ENCODE measurements at regions not wholly inside any gene's neighbourhood (a gene's known extent, or its start where the extent isn't known, plus 50 kb on each side); places are given as distances from the start of the nearest gene placed in this dataset.

DNA sequence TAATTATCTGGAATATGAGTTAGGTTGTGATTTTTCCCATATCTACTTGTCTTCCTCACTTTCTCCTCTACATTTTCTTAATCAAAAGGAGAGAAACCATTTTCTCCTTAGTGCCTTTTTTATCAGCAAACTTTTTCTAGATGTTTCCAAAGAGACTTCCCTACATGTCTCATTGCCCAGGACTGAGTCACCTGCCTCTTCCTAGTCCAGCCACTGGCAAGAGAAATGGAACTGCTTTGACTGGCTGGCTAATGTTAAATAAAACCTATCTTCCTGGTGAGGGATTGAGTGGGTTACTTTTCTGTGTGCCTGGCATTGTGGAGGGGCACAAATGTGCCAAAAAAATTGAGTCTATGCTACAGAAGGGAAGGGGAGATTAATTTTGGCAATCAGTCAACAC is 52.1 kb upstream of the CD5L start:
- peaks cover 7% of the 10 kb centered on the region; the same call in 1 of the 3 replicates for H3K36me3 Mint-ChIP-seq (ENCODE audit: low read depth)
- ATAC-seq (no peak), DNase-seq (ENCODE audit: low spot score) (no peak)
- Histone ChIP-seq H3K27me3 (ENCODE audit: insufficient read depth) (no peaks in the 10 kb centered on the region), H2AFZ (no peak overlapping the region), H3K27ac (ENCODE audit: low read depth) (no peak overlapping the region), H4K20me1 (replicated peaks; ENCODE audit: insufficient read depth) (no peaks in the 10 kb centered on the region), H3K9me2 (ENCODE audit: insufficient read depth) (no peaks in the 10 kb centered on the region; the same call in 1 of the 2 replicates), H3F3A (replicated peaks; ENCODE audit: low read depth) (no peaks in the 10 kb centered on the region), H3K36me3 (ENCODE audit: insufficient read depth) (no peaks in the 10 kb centered on the region), H3K4me1 (ENCODE audit: insufficient read depth) (no peaks in the 10 kb centered on the region), H3K4me3 (no peak overlapping the region), H3K79me2 (replicated peaks; ENCODE audit: insufficient read depth) (no peaks in the 10 kb centered on the region), H3K4me2 (no peak overlapping the region)
- no peaks in the 10 kb centered on the region for H3K4me1 Mint-ChIP-seq
- peaks cover 21% of the 10 kb centered on the region for H3K9me3 Mint-ChIP-seq
- H3K4me3 Mint-ChIP-seq, result no peak overlapping the region
- no peak overlapping the region for H3K27ac Mint-ChIP-seq
- H3K27me3 Mint-ChIP-seq (ENCODE audit: insufficient read depth, low read depth, poor library complexity), result no peaks in the 10 kb centered on the region
- TF ChIP-seq, protein P1, sequence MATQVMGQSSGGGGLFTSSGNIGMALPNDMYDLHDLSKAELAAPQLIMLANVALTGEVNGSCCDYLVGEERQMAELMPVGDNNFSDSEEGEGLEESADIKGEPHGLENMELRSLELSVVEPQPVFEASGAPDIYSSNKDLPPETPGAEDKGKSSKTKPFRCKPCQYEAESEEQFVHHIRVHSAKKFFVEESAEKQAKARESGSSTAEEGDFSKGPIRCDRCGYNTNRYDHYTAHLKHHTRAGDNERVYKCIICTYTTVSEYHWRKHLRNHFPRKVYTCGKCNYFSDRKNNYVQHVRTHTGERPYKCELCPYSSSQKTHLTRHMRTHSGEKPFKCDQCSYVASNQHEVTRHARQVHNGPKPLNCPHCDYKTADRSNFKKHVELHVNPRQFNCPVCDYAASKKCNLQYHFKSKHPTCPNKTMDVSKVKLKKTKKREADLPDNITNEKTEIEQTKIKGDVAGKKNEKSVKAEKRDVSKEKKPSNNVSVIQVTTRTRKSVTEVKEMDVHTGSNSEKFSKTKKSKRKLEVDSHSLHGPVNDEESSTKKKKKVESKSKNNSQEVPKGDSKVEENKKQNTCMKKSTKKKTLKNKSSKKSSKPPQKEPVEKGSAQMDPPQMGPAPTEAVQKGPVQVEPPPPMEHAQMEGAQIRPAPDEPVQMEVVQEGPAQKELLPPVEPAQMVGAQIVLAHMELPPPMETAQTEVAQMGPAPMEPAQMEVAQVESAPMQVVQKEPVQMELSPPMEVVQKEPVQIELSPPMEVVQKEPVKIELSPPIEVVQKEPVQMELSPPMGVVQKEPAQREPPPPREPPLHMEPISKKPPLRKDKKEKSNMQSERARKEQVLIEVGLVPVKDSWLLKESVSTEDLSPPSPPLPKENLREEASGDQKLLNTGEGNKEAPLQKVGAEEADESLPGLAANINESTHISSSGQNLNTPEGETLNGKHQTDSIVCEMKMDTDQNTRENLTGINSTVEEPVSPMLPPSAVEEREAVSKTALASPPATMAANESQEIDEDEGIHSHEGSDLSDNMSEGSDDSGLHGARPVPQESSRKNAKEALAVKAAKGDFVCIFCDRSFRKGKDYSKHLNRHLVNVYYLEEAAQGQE (IDR thresholded peaks at IDR 0.05; ENCODE audit: unreplicated experiment), result no peak
- TF ChIP-seq POLR2AphosphoS5 (IDR thresholded peaks at IDR 0.05; ENCODE audit: low read depth), result no peak

DNA sequence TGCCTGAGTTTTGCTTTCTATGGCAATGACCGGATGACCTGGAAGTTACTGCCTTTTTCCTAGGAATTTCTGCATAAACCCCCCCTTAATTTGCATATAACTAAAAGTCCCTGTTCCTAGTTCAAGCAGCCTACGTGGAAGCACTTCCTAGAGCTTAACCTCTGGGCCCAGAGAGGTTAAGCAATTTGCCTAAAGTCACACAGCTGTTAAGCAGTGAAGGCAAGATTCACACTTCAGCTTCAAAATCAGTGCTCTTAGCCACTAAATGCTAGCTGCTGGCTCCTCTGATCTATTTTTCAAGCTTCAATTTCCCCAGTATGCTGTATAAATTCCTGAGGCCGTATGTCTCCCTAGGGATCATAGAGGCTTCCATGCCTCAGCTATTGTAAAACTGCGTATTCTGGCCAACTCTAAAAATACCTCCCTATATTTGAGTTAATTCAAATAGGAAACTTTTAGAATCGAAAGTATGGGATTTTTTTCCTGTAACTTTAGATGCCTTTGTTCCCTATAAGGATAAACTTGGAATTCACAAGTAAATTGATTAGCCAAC is 53.1 kb upstream of the CD5L start:
- Histone ChIP-seq H3K36me3 (ENCODE audit: insufficient read depth) (no peaks in the 10 kb centered on the region), H3F3A (replicated peaks; ENCODE audit: low read depth) (no peaks in the 10 kb centered on the region), H3K4me2 (no peak overlapping the region), H3K4me1 (ENCODE audit: insufficient read depth) (no peaks in the 10 kb centered on the region), H3K27ac (ENCODE audit: low read depth) (no peak overlapping the region), H3K27me3 (ENCODE audit: insufficient read depth) (no peaks in the 10 kb centered on the region), H3K79me2 (replicated peaks; ENCODE audit: insufficient read depth) (no peaks in the 10 kb centered on the region), H4K20me1 (replicated peaks; ENCODE audit: insufficient read depth) (no peaks in the 10 kb centered on the region), H3K9me2 (ENCODE audit: insufficient read depth) (no peaks in the 10 kb centered on the region; the same call in 1 of the 2 replicates), H3K4me3 (no peak overlapping the region), H2AFZ (no peak overlapping the region)
- DNase-seq (ENCODE audit: low spot score), result no peak
- H3K9me3 Mint-ChIP-seq, result peaks cover 24% of the 10 kb centered on the region
- ATAC-seq, result no peak
- no peaks in the 10 kb centered on the region for H3K27me3 Mint-ChIP-seq (ENCODE audit: insufficient read depth, low read depth, poor library complexity)
- no peak overlapping the region for H3K27ac Mint-ChIP-seq
- no peak overlapping the region for H3K4me3 Mint-ChIP-seq
- H3K4me1 Mint-ChIP-seq, result no peaks in the 10 kb centered on the region
- H3K36me3 Mint-ChIP-seq (ENCODE audit: low read depth), result peaks cover 12% of the 10 kb centered on the region; the same call in 1 of the 3 replicates
- TF ChIP-seq JUNB (IDR thresholded peaks at IDR 0.05; ENCODE audit: unreplicated experiment) (no peak), ZNF331 (CRISPR knock-in tag; IDR thresholded peaks at IDR 0.05; ENCODE audit: low read depth) (no peak), ZNF114 (CRISPR knock-in tag; IDR thresholded peaks at IDR 0.05) (no peak), EZH2 (IDR thresholded peaks at IDR 0.05; ENCODE audit: low read depth, unreplicated experiment) (no peak), STAT1 (IDR thresholded peaks at IDR 0.05; ENCODE audit: unreplicated experiment) (no peak), EZH2phosphoT487 (IDR thresholded peaks at IDR 0.05; ENCODE audit: unreplicated experiment) (no peak), NANOG (IDR thresholded peaks at IDR 0.05; ENCODE audit: borderline replicate concordance) (no peak), POLR2AphosphoS5 (IDR thresholded peaks at IDR 0.05; ENCODE audit: low read depth) (no peak)
- TF ChIP-seq, protein P2, sequence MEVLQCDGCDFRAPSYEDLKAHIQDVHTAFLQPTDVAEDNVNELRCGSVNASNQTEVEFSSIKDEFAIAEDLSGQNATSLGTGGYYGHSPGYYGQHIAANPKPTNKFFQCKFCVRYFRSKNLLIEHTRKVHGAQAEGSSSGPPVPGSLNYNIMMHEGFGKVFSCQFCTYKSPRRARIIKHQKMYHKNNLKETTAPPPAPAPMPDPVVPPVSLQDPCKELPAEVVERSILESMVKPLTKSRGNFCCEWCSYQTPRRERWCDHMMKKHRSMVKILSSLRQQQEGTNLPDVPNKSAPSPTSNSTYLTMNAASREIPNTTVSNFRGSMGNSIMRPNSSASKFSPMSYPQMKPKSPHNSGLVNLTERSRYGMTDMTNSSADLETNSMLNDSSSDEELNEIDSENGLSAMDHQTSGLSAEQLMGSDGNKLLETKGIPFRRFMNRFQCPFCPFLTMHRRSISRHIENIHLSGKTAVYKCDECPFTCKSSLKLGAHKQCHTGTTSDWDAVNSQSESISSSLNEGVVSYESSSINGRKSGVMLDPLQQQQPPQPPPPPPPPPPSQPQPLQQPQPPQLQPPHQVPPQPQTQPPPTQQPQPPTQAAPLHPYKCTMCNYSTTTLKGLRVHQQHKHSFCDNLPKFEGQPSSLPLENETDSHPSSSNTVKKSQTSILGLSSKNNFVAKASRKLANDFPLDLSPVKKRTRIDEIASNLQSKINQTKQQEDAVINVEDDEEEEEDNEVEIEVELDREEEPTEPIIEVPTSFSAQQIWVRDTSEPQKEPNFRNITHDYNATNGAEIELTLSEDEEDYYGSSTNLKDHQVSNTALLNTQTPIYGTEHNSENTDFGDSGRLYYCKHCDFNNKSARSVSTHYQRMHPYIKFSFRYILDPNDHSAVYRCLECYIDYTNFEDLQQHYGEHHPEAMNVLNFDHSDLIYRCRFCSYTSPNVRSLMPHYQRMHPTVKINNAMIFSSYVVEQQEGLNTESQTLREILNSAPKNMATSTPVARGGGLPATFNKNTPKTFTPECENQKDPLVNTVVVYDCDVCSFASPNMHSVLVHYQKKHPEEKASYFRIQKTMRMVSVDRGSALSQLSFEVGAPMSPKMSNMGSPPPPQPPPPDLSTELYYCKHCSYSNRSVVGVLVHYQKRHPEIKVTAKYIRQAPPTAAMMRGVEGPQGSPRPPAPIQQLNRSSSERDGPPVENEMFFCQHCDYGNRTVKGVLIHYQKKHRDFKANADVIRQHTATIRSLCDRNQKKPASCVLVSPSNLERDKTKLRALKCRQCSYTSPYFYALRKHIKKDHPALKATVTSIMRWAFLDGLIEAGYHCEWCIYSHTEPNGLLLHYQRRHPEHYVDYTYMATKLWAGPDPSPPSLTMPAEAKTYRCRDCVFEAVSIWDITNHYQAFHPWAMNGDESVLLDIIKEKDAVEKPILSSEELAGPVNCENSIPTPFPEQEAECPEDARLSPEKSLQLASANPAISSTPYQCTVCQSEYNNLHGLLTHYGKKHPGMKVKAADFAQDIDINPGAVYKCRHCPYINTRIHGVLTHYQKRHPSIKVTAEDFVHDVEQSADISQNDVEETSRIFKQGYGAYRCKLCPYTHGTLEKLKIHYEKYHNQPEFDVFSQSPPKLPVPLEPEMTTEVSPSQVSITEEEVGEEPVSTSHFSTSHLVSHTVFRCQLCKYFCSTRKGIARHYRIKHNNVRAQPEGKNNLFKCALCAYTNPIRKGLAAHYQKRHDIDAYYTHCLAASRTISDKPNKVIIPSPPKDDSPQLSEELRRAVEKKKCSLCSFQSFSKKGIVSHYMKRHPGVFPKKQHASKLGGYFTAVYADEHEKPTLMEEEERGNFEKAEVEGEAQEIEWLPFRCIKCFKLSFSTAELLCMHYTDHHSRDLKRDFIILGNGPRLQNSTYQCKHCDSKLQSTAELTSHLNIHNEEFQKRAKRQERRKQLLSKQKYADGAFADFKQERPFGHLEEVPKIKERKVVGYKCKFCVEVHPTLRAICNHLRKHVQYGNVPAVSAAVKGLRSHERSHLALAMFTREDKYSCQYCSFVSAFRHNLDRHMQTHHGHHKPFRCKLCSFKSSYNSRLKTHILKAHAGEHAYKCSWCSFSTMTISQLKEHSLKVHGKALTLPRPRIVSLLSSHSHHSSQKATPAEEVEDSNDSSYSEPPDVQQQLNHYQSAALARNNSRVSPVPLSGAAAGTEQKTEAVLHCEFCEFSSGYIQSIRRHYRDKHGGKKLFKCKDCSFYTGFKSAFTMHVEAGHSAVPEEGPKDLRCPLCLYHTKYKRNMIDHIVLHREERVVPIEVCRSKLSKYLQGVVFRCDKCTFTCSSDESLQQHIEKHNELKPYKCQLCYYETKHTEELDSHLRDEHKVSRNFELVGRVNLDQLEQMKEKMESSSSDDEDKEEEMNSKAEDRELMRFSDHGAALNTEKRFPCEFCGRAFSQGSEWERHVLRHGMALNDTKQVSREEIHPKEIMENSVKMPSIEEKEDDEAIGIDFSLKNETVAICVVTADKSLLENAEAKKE (CRISPR knock-in tag; IDR thresholded peaks at IDR 0.05), result no peak
- TF ChIP-seq, protein P3, sequence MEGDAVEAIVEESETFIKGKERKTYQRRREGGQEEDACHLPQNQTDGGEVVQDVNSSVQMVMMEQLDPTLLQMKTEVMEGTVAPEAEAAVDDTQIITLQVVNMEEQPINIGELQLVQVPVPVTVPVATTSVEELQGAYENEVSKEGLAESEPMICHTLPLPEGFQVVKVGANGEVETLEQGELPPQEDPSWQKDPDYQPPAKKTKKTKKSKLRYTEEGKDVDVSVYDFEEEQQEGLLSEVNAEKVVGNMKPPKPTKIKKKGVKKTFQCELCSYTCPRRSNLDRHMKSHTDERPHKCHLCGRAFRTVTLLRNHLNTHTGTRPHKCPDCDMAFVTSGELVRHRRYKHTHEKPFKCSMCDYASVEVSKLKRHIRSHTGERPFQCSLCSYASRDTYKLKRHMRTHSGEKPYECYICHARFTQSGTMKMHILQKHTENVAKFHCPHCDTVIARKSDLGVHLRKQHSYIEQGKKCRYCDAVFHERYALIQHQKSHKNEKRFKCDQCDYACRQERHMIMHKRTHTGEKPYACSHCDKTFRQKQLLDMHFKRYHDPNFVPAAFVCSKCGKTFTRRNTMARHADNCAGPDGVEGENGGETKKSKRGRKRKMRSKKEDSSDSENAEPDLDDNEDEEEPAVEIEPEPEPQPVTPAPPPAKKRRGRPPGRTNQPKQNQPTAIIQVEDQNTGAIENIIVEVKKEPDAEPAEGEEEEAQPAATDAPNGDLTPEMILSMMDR (conservative IDR thresholded peaks at IDR 0.05; ENCODE audit: low read depth in 2 of 2), result no peak

Measured in GM23338 (cell line).